ENCODE measurements at regions not wholly inside any gene's neighbourhood (a gene's known extent, or its start where the extent isn't known, plus 50 kb on each side); places are given as distances from the start of the nearest gene placed in this dataset.
A peak's percentile ranks its signal among the peaks of the same experiment; 100 is the strongest.

DNA sequence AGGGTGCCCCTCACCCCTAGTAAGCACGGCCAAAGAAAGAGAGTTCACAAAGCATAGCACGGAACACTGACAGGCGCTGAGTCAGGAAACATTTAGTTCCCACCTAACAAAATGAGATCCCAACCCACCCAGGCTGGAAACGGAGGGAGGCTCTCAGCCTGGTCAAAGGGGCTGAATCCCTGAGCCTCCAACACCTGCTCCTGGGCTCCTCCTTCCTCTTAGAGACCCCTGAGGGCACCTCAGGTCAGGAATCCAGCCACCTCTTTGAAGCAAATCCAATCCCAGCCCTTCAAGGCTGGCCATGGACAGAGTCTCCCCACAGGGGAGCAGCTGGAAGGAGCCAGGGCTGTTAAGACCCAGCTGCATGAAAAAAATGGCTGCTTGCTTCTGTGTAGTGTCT lies 154.4 kb upstream of the HES1 start:
- peaks cover 0 to 63% (median 33%) of the 10 kb centered on the region in 6 donors for H3K4me1 ChIP-seq
- H3K27ac ChIP-seq = peak overlapping the region in 3 of 8 donors; percentile 20 to 51 (median 21)
- 63 to 79% (median 70%) methylated on average over 3 to 4 of the region's 4 CpGs for WGBS, 5 donors
- no peaks in the 10 kb centered on the region for H3K36me3 ChIP-seq
- H3K27me3 ChIP-seq (replicated peaks in 1 of 7) = no peaks in the 10 kb centered on the region
- no peak for DNase-seq
- H3K4me3 ChIP-seq = no peak overlapping the region
- TF ChIP-seq CTCF (IDR thresholded peaks at IDR 0.05 in 8 of 11, conservative IDR thresholded peaks at IDR 0.05 in 3 of 11) (no peak), POLR2A (IDR thresholded peaks at IDR 0.05) (no peak), POLR2AphosphoS5 (IDR thresholded peaks at IDR 0.05) (no peak)
- H3K9me3 ChIP-seq = no peaks in the 10 kb centered on the region
- intact Hi-C loops (cut with DNase I; ENCODE audit: low total_unique reads) = no loop called here

DNA sequence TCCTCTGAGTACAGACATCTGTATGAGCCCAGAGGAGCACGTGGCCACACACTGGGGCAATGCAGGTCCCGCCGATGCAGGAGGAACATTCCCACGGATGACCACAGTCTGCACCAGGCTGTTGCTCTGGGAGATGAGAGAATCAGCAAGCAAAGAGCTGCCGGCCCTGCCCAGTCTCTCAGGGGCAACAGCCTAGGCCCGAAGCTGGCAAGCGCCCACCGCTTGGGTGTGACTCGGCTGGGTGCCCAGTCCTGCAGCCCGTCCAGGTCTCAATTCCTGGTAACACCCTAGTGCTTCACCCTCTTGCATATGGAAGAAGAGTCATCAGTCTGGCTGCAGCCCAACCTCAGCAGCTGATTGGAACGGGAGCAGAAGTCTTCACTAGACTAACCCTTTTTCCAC lies 153.7 kb upstream of the HES1 start:
- TF ChIP-seq POLR2AphosphoS5 (IDR thresholded peaks at IDR 0.05) (peak; percentile 42 to 70 (median 68)), POLR2A (IDR thresholded peaks at IDR 0.05) (no peak)
- Histone ChIP-seq H3K27ac (peak overlapping the region in 3 of 8 donors; percentile 21 to 63 (median 51)), H3K4me3 (no peak overlapping the region), H3K9me3 (no peaks in the 10 kb centered on the region), H3K27me3 (replicated peaks in 1 of 7) (no peaks in the 10 kb centered on the region), H3K4me1 (peaks cover 1 to 67% (median 36%) of the 10 kb centered on the region in 6 donors), H3K36me3 (no peaks in the 10 kb centered on the region)
- intact Hi-C loops (cut with DNase I; ENCODE audit: low total_unique reads) = no loop called here
- WGBS, 5 donors = 47 to 82% (median 74%) methylated on average over 8 to 11 of the region's 11 CpGs
- DNase-seq = peak; percentile 83

DNA sequence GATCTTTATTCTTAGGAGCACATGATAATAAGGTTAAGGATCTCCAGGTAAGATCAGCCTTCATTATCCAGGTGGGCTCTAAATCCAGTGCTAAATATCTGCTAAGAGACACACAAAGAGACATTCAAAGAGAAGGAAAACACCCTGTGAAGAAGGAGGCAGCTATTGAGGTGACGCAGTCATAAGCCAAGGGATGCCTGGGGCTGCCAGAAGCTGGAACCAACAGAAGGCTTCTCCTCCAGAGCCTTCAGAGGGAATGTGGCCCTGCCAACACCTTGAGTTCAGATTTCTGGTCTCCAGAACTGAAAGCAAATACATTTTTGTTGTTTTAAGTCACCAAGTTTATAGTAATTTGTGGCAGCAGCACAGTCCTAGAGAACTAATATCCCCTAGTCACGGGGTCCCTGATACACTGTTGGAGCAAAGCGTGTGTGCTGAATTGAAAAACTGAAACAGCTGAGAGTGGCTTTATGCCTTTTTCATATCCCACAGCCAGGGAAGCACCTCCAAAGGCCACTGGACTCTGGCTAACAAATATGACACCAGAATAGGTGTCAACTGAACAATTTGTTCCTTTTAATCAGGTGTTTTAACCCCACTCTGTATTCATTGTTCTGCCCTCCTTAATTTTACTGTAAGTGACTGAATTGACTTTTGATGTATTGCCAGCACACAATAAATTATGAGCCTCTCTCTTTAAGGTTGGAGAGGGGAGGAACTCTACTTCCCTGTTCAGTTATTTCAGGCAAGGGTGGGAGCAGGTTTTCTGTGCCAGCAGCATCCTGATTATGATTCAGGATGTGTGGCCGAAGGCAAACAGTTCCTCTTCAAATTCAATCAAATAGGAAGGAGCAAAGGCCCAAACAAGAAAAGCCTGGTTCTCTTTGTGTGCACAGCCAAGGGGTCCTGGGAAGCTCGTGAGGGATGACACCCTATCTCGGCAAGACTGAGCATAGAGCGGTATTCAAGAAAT lies 151.8 kb upstream of the HES1 start:
- H3K27me3 ChIP-seq (replicated peaks in 1 of 7) = no peaks in the 10 kb centered on the region
- no peak overlapping the region for H3K4me3 ChIP-seq
- intact Hi-C loops (cut with DNase I; ENCODE audit: low total_unique reads) = no loop called here
- 67 to 78% (median 70%) methylated on average over 7 of the region's 7 CpGs for WGBS, 5 donors
- H3K27ac ChIP-seq = peak overlapping the region; percentile 14 to 77 (median 61)
- H3K36me3 ChIP-seq = no peaks in the 10 kb centered on the region
- H3K9me3 ChIP-seq = no peaks in the 10 kb centered on the region
- H3K4me1 ChIP-seq = peaks cover 6 to 56% (median 26%) of the 10 kb centered on the region in 6 donors
- DNase-seq = no peak
- TF ChIP-seq CTCF (IDR thresholded peaks at IDR 0.05 in 8 of 11, conservative IDR thresholded peaks at IDR 0.05 in 3 of 11) (no peak), POLR2AphosphoS5 (IDR thresholded peaks at IDR 0.05) (peak in 1 of 3 donors; percentile 52)

GRCh38 chr3:193984876-193985275 lies 151.1 kb upstream of the HES1 start:
- WGBS, 5 donors = 60 to 78% (median 73%) methylated on average over 6 of the region's 6 CpGs
- Histone ChIP-seq H3K4me1 (peaks cover 6 to 56% (median 26%) of the 10 kb centered on the region in 6 donors), H3K36me3 (no peaks in the 10 kb centered on the region), H3K27ac (peak overlapping the region in 7 of 8 donors; percentile 13 to 77 (median 63)), H3K4me3 (no peak overlapping the region), H3K27me3 (replicated peaks in 1 of 7) (no peaks in the 10 kb centered on the region), H3K9me3 (peaks cover 0 to 1% (median 0%) of the 10 kb centered on the region in 8 donors)
- TF ChIP-seq POLR2A (IDR thresholded peaks at IDR 0.05) = no peak
- no peak for TF ChIP-seq POLR2AphosphoS5 (IDR thresholded peaks at IDR 0.05)
- no peak for TF ChIP-seq CTCF (IDR thresholded peaks at IDR 0.05 in 8 of 11, conservative IDR thresholded peaks at IDR 0.05 in 3 of 11)
- DNase-seq = no peak
- intact Hi-C loops (cut with DNase I; ENCODE audit: low total_unique reads) = no loop called here
